Suprapubic skin (tissue), 4 donors: ENCODE measurements at regions not wholly inside any gene's neighbourhood (a gene's known extent, or its start where the extent isn't known, plus 50 kb on each side); places are given as distances from the start of the nearest gene placed in this dataset.

Experiments used
- DNase-seq, 2 donors: peaks; one replicate each; pipeline ENCODE4 v3.0.0-alpha.2; 2019; ENCODE audit warnings: low spot score in 2 of 2
- H3K27ac ChIP-seq: fragments of 200-600 bp; sonication (generic); one replicate; pipeline ENCODE4 v1.5.1; 2019
- H3K27me3 ChIP-seq: fragments of 200-600 bp; sonication (generic); one replicate; pipeline ENCODE4 v1.5.1; 2019
- H3K36me3 ChIP-seq: fragments of 200-600 bp; sonication (generic); one replicate; pipeline ENCODE4 v1.5.1; 2019
- H3K4me1 ChIP-seq: fragments of 200-600 bp; sonication (generic); one replicate; pipeline ENCODE4 v1.5.1; 2019
- H3K4me3 ChIP-seq: fragments of 200-600 bp; sonication (generic); one replicate; pipeline ENCODE4 v1.5.1; 2019; ENCODE audit warnings: mild to moderate bottlenecking
- H3K9me3 ChIP-seq: fragments of 200-600 bp; sonication (generic); one replicate; pipeline ENCODE4 v1.5.1; 2019
- CTCF ChIP-seq, 2 donors: fragments of 200-600 bp in 1 of 2; fragments of 450-650 bp in 1 of 2; sonication (generic) in 1 of 2; IDR thresholded peaks; one replicate each; pipeline ENCODE4 v1.5.1; 2016 to 2019; ENCODE audit warnings: antibody characterized with exemption in 2 of 2, mild to moderate bottlenecking in 1 of 2, moderate library complexity in 1 of 2
- EP300 ChIP-seq: sonication (generic); formaldehyde crosslinking; IDR thresholded peaks from one replicate; pipeline ENCODE4 v1.6.1; 2017; ENCODE audit warnings: antibody characterized with exemption
- POLR2A ChIP-seq, 2 donors: fragments of 450-650 bp; IDR thresholded peaks; one replicate each; pipeline ENCODE4 v1.6.1; 2017; ENCODE audit warnings: antibody characterized with exemption in 2 of 2, mild to moderate bottlenecking in 2 of 2, moderate library complexity in 2 of 2
- POLR2AphosphoS5 ChIP-seq, 3 donors: sonication (generic); formaldehyde crosslinking; IDR thresholded peaks; one replicate each; pipeline ENCODE4 v1.6.1; 2017; ENCODE audit warnings: antibody characterized with exemption in 3 of 3
- WGBS: methylation state at CpG from one replicate; pipeline ENCODE4 v1.1.5; 2018; 5-methylcytosine and 5-hydroxymethylcytosine counted together

GRCh38 chr1:172936088-172936645 is 114.6 kb downstream of the TNFSF18 start:
- Histone ChIP-seq H3K27me3 (no peaks in the 10 kb centered on the region), H3K4me1 (peaks cover 7% of the 10 kb centered on the region), H3K27ac (no peak overlapping the region), H3K9me3 (no peaks in the 10 kb centered on the region), H3K36me3 (no peaks in the 10 kb centered on the region), H3K4me3 (no peak overlapping the region)
- WGBS: 92% methylated on average over 3 of the region's 3 CpGs
- DNase-seq: no peak
- no peak for TF ChIP-seq POLR2A (IDR thresholded peaks at IDR 0.05)
- no peak for TF ChIP-seq EP300
- TF ChIP-seq CTCF (IDR thresholded peaks at IDR 0.05): no peak
- TF ChIP-seq POLR2AphosphoS5 (IDR thresholded peaks at IDR 0.05): no peak

- Histone ChIP-seq H3K27me3 (no peaks in the 10 kb centered on the region), H3K9me3 (no peaks in the 10 kb centered on the region), H3K4me1 (peaks cover 7% of the 10 kb centered on the region), H3K27ac (no peak overlapping the region), H3K4me3 (no peak overlapping the region), H3K36me3 (no peaks in the 10 kb centered on the region)
- TF ChIP-seq EP300: no peak
- no peak for TF ChIP-seq POLR2A (IDR thresholded peaks at IDR 0.05)
- TF ChIP-seq CTCF (IDR thresholded peaks at IDR 0.05): no peak
- TF ChIP-seq POLR2AphosphoS5 (IDR thresholded peaks at IDR 0.05): no peak
- DNase-seq: no peak
These were observed 112.1 kb downstream of the TNFSF18 start for GRCh38 chr1:172938681-172939080.

- no peak overlapping the region for H3K4me3 ChIP-seq
- H3K9me3 ChIP-seq: no peaks in the 10 kb centered on the region
- H3K36me3 ChIP-seq: no peaks in the 10 kb centered on the region
- no peak overlapping the region for H3K27ac ChIP-seq
- no peak for DNase-seq
- H3K27me3 ChIP-seq: no peaks in the 10 kb centered on the region
- H3K4me1 ChIP-seq: peaks cover 3% of the 10 kb centered on the region
- 94% methylated on average over 4 of the region's 4 CpGs for WGBS
- TF ChIP-seq EP300 (no peak), POLR2AphosphoS5 (IDR thresholded peaks at IDR 0.05) (no peak), POLR2A (IDR thresholded peaks at IDR 0.05) (no peak), CTCF (IDR thresholded peaks at IDR 0.05) (no peak)
These were observed 111.3 kb downstream of the TNFSF18 start for GRCh38 chr1:172939475-172939874.

GRCh38 chr1:172940174-172940855 is 110.4 kb downstream of the TNFSF18 start:
- Histone ChIP-seq H3K36me3 (no peaks in the 10 kb centered on the region), H3K4me3 (no peak overlapping the region), H3K27ac (no peak overlapping the region), H3K9me3 (no peaks in the 10 kb centered on the region), H3K4me1 (no peaks in the 10 kb centered on the region), H3K27me3 (no peaks in the 10 kb centered on the region)
- WGBS: 66% methylated on average over 5 of the region's 5 CpGs
- no peak for DNase-seq
- TF ChIP-seq POLR2A (IDR thresholded peaks at IDR 0.05) (no peak), CTCF (IDR thresholded peaks at IDR 0.05) (no peak), EP300 (no peak), POLR2AphosphoS5 (IDR thresholded peaks at IDR 0.05) (no peak)

GRCh38 chr1:172941471-172941870 is 109.3 kb downstream of the TNFSF18 start:
- 60% methylated on average over 1 of the region's 1 CpG for WGBS
- Histone ChIP-seq H3K27me3 (no peaks in the 10 kb centered on the region), H3K4me3 (no peak overlapping the region), H3K27ac (no peak overlapping the region), H3K4me1 (no peaks in the 10 kb centered on the region), H3K9me3 (no peaks in the 10 kb centered on the region), H3K36me3 (no peaks in the 10 kb centered on the region)
- no peak for DNase-seq
- TF ChIP-seq EP300 (no peak), CTCF (IDR thresholded peaks at IDR 0.05) (no peak), POLR2A (IDR thresholded peaks at IDR 0.05) (no peak), POLR2AphosphoS5 (IDR thresholded peaks at IDR 0.05) (no peak)
